ENCODE measurements at regions not wholly inside any gene's neighbourhood (a gene's known extent, or its start where the extent isn't known, plus 50 kb on each side); places are given as distances from the start of the nearest gene placed in this dataset.

DNA sequence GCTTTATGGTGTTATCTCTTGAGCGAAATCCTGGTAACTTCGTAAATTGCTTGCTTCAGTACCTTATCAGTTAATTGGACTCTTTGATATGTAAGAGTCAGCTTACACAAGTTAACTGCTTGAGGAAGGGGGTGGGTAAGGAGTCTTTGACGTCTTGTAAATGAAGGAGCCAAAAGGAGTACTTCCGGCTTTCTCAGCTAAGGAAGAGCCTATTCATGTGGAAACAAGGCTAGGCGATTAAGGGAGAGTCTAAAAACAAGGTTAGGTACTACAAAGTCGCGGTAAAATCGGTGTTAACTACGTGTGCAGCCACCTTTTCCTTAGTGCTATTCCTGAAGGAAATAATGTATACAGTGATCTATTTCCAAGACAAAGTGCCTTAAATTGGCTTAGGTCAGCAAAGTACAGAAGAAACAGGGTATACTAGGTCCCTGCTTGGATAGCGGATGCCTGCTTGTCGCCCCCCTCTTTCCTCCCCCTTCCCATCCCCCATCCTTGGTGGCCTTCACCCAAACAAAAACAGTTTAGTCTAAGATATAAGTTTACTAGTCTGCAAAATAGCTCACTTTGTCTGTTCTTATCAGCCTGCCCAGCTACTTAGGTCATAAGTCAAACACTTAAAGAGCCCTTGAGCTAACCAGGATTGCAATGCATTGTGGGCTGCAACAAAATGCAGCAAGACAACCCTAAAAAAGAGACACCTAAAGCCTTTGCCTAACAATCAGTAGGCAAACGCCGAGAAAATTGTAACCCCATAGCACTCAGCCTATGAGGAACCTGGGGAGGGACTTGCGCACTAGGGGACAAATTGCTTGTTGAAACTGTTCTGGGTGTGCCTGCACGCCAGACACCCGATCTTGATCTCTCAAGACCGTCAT, 147.3 kb downstream of the TRIM27 start:
- in situ Hi-C loops (cut with MboI; ENCODE audit: low sequenced_read_pairs in 4 of 4): no loop called here

DNA sequence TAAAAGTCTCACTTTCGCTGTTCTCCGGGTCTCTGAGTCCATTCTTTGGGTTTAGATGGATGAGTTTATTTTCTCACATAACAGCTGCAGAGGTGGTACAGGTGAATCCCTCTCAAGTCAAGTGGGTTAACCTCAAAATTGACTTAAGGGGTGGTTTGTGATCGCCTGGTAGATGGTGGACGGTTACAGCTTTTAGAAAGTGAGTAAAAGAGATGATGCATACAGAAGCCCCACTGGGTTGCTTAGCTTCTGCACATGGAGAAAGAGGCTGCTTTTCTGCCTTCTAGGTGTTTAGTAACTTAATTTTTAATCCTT, 146.7 kb downstream of the TRIM27 start:
- H3K27ac ChIP-seq: no peak overlapping the region
- no peaks in the 10 kb centered on the region for H3K36me3 ChIP-seq
- TF ChIP-seq, protein P1, sequence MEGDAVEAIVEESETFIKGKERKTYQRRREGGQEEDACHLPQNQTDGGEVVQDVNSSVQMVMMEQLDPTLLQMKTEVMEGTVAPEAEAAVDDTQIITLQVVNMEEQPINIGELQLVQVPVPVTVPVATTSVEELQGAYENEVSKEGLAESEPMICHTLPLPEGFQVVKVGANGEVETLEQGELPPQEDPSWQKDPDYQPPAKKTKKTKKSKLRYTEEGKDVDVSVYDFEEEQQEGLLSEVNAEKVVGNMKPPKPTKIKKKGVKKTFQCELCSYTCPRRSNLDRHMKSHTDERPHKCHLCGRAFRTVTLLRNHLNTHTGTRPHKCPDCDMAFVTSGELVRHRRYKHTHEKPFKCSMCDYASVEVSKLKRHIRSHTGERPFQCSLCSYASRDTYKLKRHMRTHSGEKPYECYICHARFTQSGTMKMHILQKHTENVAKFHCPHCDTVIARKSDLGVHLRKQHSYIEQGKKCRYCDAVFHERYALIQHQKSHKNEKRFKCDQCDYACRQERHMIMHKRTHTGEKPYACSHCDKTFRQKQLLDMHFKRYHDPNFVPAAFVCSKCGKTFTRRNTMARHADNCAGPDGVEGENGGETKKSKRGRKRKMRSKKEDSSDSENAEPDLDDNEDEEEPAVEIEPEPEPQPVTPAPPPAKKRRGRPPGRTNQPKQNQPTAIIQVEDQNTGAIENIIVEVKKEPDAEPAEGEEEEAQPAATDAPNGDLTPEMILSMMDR (IDR thresholded peaks at IDR 0.05 in 4 of 5, conservative IDR thresholded peaks at IDR 0.05 in 1 of 5): no peak
- TF ChIP-seq POLR2A (IDR thresholded peaks at IDR 0.05): no peak
- H3K9me3 ChIP-seq: no peaks in the 10 kb centered on the region
- no peak for ATAC-seq
- H3K4me3 ChIP-seq: no peak overlapping the region
- intact Hi-C loops (cut with DNase I; ENCODE audit: low total_unique reads): no loop called here
- H3K27me3 ChIP-seq: peaks cover 83 to 89% (median 85%) of the 10 kb centered on the region in 3 donors
- no peaks in the 10 kb centered on the region for H3K4me1 ChIP-seq
- no peak for DNase-seq
- in situ Hi-C loops (cut with MboI; ENCODE audit: low sequenced_read_pairs in 4 of 4): no loop called here

More for the DNA sequence above, 147.3 kb downstream of the TRIM27 start:
- Histone ChIP-seq H3K27me3 (peaks cover 84 to 89% (median 85%) of the 10 kb centered on the region in 3 donors), H3K4me1 (no peaks in the 10 kb centered on the region), H3K4me3 (no peak overlapping the region), H3K27ac (no peak overlapping the region), H3K36me3 (no peaks in the 10 kb centered on the region), H3K9me3 (no peaks in the 10 kb centered on the region)
- DNase-seq (no peak), ATAC-seq (no peak)
- TF ChIP-seq, protein P1 (IDR thresholded peaks at IDR 0.05 in 4 of 5, conservative IDR thresholded peaks at IDR 0.05 in 1 of 5): no peak
- TF ChIP-seq POLR2A (IDR thresholded peaks at IDR 0.05): no peak
- intact Hi-C loops (cut with DNase I; ENCODE audit: low total_unique reads): no loop called here

DNA sequence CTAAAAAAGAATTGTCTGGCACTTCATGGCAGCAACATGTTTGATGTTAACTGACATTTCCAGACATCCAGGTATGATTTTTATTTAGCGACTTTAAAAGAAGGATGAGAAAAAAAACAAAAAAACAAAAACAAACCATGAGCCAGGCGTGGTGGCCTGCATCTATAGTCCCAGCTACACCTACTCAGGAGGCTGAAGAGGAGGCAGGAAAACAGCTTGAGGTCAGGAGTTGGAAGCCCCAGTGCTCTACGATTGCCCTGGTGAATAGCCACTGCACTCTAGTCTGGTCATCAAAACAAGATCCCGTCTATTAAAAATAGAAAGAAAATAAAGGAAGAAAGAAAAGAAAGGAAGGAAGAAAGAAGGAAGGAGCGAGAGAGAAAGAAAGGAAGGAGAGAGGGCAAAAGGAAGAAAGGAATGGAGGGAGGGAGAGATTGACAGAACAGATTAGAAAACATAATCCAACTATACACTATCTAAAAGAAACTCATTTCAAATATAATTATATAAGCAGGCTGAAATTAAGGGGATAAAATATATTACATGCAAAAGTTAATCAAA, 141.6 kb downstream of the TRIM27 start:
- TF ChIP-seq, protein P1 (IDR thresholded peaks at IDR 0.05 in 4 of 5, conservative IDR thresholded peaks at IDR 0.05 in 1 of 5): no peak
- no peak for TF ChIP-seq POLR2A (IDR thresholded peaks at IDR 0.05)
- ATAC-seq: no peak
- in situ Hi-C loops (cut with MboI; ENCODE audit: low sequenced_read_pairs in 4 of 4): no loop called here
- intact Hi-C loops (cut with DNase I; ENCODE audit: low total_unique reads): no loop called here
- H3K4me1 ChIP-seq: no peaks in the 10 kb centered on the region
- H3K4me3 ChIP-seq: no peak overlapping the region
- no peak overlapping the region for H3K27ac ChIP-seq
- H3K27me3 ChIP-seq: peaks cover 68 to 87% (median 72%) of the 10 kb centered on the region in 3 donors
- no peak for DNase-seq
- H3K36me3 ChIP-seq: no peaks in the 10 kb centered on the region
- H3K9me3 ChIP-seq: no peaks in the 10 kb centered on the region

DNA sequence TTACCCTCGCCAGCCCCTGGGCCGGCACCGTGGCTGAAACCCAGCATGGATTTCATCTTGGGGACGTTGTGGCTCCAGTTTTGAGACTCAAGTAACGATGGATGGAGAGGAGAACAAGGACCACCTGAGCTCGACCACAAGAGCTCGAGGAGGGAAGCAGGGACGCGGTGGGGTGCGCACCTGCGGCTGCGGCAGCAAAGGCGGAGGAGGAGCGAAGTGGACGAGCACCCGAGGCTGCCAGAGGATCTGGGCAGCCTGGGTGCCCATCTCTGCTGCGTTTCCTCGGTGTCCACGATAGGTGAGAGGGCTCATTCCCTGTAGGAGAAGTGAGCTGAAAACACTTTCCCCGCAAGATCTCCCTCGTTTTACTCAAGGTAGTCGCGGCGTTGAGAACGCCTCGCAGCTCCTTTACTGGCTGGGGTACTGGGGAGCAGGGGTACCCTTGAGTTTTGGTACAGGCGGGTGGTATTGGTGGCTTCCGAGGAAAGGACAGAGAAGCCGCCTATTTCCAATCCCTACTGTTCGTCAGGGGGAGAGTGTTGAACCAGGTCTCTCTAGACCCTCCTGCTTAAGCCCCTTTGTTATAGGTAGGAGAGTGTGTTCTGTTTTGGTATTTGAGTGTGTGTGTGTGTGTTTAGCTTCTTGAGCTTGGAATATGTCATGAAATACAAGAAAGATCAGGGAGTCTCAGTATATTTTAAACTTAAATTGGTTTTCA, 137.7 kb downstream of the TRIM27 start:
- TF ChIP-seq, protein P1 (IDR thresholded peaks at IDR 0.05 in 4 of 5, conservative IDR thresholded peaks at IDR 0.05 in 1 of 5): no peak
- TF ChIP-seq POLR2A (IDR thresholded peaks at IDR 0.05): no peak
- Histone ChIP-seq H3K4me1 (no peaks in the 10 kb centered on the region), H3K9me3 (no peaks in the 10 kb centered on the region), H3K4me3 (no peak overlapping the region), H3K27me3 (peaks cover 79 to 96% (median 84%) of the 10 kb centered on the region in 3 donors), H3K27ac (no peak overlapping the region), H3K36me3 (no peaks in the 10 kb centered on the region)
- ATAC-seq (no peak), DNase-seq (no peak)
- intact Hi-C loops (cut with DNase I; ENCODE audit: low total_unique reads) (no loop called here), in situ Hi-C loops (cut with MboI; ENCODE audit: low sequenced_read_pairs in 4 of 4) (no loop called here)
